Stimulated activated naive CD8-positive, alpha-beta T cell treated with anti-CD3 and anti-CD28 coated beads, Interleukin-15, Interleukin-2, amounts not matched to agents 100 ng/mL and 50 ng/mL, for 24 hours (primary cell): ENCODE measurements at regions not wholly inside any gene's neighbourhood (a gene's known extent, or its start where the extent isn't known, plus 50 kb on each side); places are given as distances from the start of the nearest gene placed in this dataset.
A peak's percentile ranks its signal among the peaks of the same experiment; 100 is the strongest.

ENCODE experiments used
- H3K27ac Mint-ChIP-seq: one replicate; pipeline ENCODE4 v1.8.0; 2021; ENCODE audit warnings: mild to moderate bottlenecking, mixed read lengths
- H3K27me3 Mint-ChIP-seq: one replicate; pipeline ENCODE4 v1.8.0; 2021; ENCODE audit warnings: mixed read lengths
- H3K36me3 Mint-ChIP-seq: one replicate; pipeline ENCODE4 v1.8.0; 2021; ENCODE audit warnings: low read depth, mixed read lengths
- H3K4me1 Mint-ChIP-seq: one replicate; pipeline ENCODE4 v1.8.0; 2021; ENCODE audit warnings: low read depth, mixed read lengths
- H3K4me3 Mint-ChIP-seq: one replicate; pipeline ENCODE4 v1.8.0; 2021; ENCODE audit warnings: mild to moderate bottlenecking, mixed read lengths
- H3K9me3 Mint-ChIP-seq: one replicate; pipeline ENCODE4 v1.8.0; 2021; ENCODE audit warnings: mixed read lengths

- no peak overlapping the region for H3K27ac Mint-ChIP-seq
- H3K27me3 Mint-ChIP-seq, result peaks cover 12% of the 10 kb centered on the region
- H3K9me3 Mint-ChIP-seq, result peaks cover 4% of the 10 kb centered on the region
- H3K36me3 Mint-ChIP-seq, result no peaks in the 10 kb centered on the region
- H3K4me3 Mint-ChIP-seq, result peak overlapping the region; percentile 36
- H3K4me1 Mint-ChIP-seq, result peaks cover 11% of the 10 kb centered on the region
Observed at GRCh38 chr10:44309939-44310761, 74.7 kb downstream of the CXCL12 start.

- no peak overlapping the region for H3K27ac Mint-ChIP-seq
- peaks cover 4% of the 10 kb centered on the region for H3K9me3 Mint-ChIP-seq
- H3K4me3 Mint-ChIP-seq, result no peak overlapping the region
- H3K27me3 Mint-ChIP-seq, result peaks cover 12% of the 10 kb centered on the region
- peaks cover 11% of the 10 kb centered on the region for H3K4me1 Mint-ChIP-seq
- H3K36me3 Mint-ChIP-seq, result no peaks in the 10 kb centered on the region
Observed at GRCh38 chr10:44309361-44309760, 75.5 kb downstream of the CXCL12 start.

GRCh38 chr10:44308935-44309334, 76.0 kb downstream of the CXCL12 start:
- no peak overlapping the region for H3K4me3 Mint-ChIP-seq
- H3K27ac Mint-ChIP-seq, result no peak overlapping the region
- H3K36me3 Mint-ChIP-seq, result no peaks in the 10 kb centered on the region
- peaks cover 4% of the 10 kb centered on the region for H3K9me3 Mint-ChIP-seq
- H3K27me3 Mint-ChIP-seq, result peaks cover 14% of the 10 kb centered on the region
- peaks cover 11% of the 10 kb centered on the region for H3K4me1 Mint-ChIP-seq

GRCh38 chr10:44307691-44308090, 77.2 kb downstream of the CXCL12 start:
- Mint-ChIP-seq H3K36me3 (no peaks in the 10 kb centered on the region), H3K4me1 (peaks cover 11% of the 10 kb centered on the region), H3K27me3 (peaks cover 16% of the 10 kb centered on the region), H3K9me3 (peaks cover 9% of the 10 kb centered on the region), H3K4me3 (no peak overlapping the region), H3K27ac (no peak overlapping the region)

- peaks cover 10% of the 10 kb centered on the region for H3K9me3 Mint-ChIP-seq
- H3K36me3 Mint-ChIP-seq, result no peaks in the 10 kb centered on the region
- peaks cover 11% of the 10 kb centered on the region for H3K27me3 Mint-ChIP-seq
- peaks cover 10% of the 10 kb centered on the region for H3K4me1 Mint-ChIP-seq
- no peak overlapping the region for H3K4me3 Mint-ChIP-seq
- no peak overlapping the region for H3K27ac Mint-ChIP-seq
Observed at GRCh38 chr10:44306762-44307161, 78.1 kb downstream of the CXCL12 start.

- peaks cover 6% of the 10 kb centered on the region for H3K27me3 Mint-ChIP-seq
- no peaks in the 10 kb centered on the region for H3K36me3 Mint-ChIP-seq
- H3K9me3 Mint-ChIP-seq, result peaks cover 10% of the 10 kb centered on the region
- no peak overlapping the region for H3K4me3 Mint-ChIP-seq
- H3K27ac Mint-ChIP-seq, result no peak overlapping the region
- H3K4me1 Mint-ChIP-seq, result peaks cover 5% of the 10 kb centered on the region
Observed at GRCh38 chr10:44306147-44306710, 78.7 kb downstream of the CXCL12 start.

GRCh38 chr10:44301781-44302355, 83.0 kb downstream of the CXCL12 start:
- Mint-ChIP-seq H3K36me3 (no peaks in the 10 kb centered on the region), H3K27me3 (peaks cover 4% of the 10 kb centered on the region), H3K4me3 (no peak overlapping the region), H3K9me3 (peaks cover 10% of the 10 kb centered on the region), H3K27ac (no peak overlapping the region), H3K4me1 (no peaks in the 10 kb centered on the region)

- Mint-ChIP-seq H3K27ac (no peak overlapping the region), H3K36me3 (no peaks in the 10 kb centered on the region), H3K9me3 (peaks cover 6% of the 10 kb centered on the region), H3K27me3 (peaks cover 8% of the 10 kb centered on the region), H3K4me3 (no peak overlapping the region), H3K4me1 (no peaks in the 10 kb centered on the region)
Observed at GRCh38 chr10:44300666-44301649, 83.9 kb downstream of the CXCL12 start.

- Mint-ChIP-seq H3K27me3 (peaks cover 4% of the 10 kb centered on the region), H3K4me3 (no peak overlapping the region), H3K4me1 (no peaks in the 10 kb centered on the region), H3K27ac (no peak overlapping the region), H3K9me3 (peaks cover 6% of the 10 kb centered on the region), H3K36me3 (no peaks in the 10 kb centered on the region)
Observed at GRCh38 chr10:44298713-44299112, 86.2 kb downstream of the CXCL12 start.

- no peak overlapping the region for H3K4me3 Mint-ChIP-seq
- no peaks in the 10 kb centered on the region for H3K36me3 Mint-ChIP-seq
- no peak overlapping the region for H3K27ac Mint-ChIP-seq
- peaks cover 4% of the 10 kb centered on the region for H3K9me3 Mint-ChIP-seq
- H3K4me1 Mint-ChIP-seq, result no peaks in the 10 kb centered on the region
- peaks cover 4% of the 10 kb centered on the region for H3K27me3 Mint-ChIP-seq
Observed at GRCh38 chr10:44297963-44298362, 86.9 kb downstream of the CXCL12 start.

- no peaks in the 10 kb centered on the region for H3K9me3 Mint-ChIP-seq
- no peaks in the 10 kb centered on the region for H3K4me1 Mint-ChIP-seq
- H3K27me3 Mint-ChIP-seq, result peaks cover 21% of the 10 kb centered on the region
- H3K36me3 Mint-ChIP-seq, result no peaks in the 10 kb centered on the region
- H3K27ac Mint-ChIP-seq, result no peak overlapping the region
- no peak overlapping the region for H3K4me3 Mint-ChIP-seq
Observed at GRCh38 chr10:44295644-44296241, 89.2 kb downstream of the CXCL12 start.

GRCh38 chr10:44294726-44295412, 90.0 kb downstream of the CXCL12 start:
- Mint-ChIP-seq H3K4me1 (no peaks in the 10 kb centered on the region), H3K9me3 (no peaks in the 10 kb centered on the region), H3K27ac (no peak overlapping the region), H3K27me3 (peaks cover 22% of the 10 kb centered on the region), H3K36me3 (no peaks in the 10 kb centered on the region), H3K4me3 (no peak overlapping the region)

- peaks cover 28% of the 10 kb centered on the region for H3K27me3 Mint-ChIP-seq
- no peaks in the 10 kb centered on the region for H3K4me1 Mint-ChIP-seq
- no peaks in the 10 kb centered on the region for H3K36me3 Mint-ChIP-seq
- no peak overlapping the region for H3K4me3 Mint-ChIP-seq
- H3K9me3 Mint-ChIP-seq, result no peaks in the 10 kb centered on the region
- no peak overlapping the region for H3K27ac Mint-ChIP-seq
Observed at GRCh38 chr10:44293842-44294241, 91.1 kb downstream of the CXCL12 start.

- no peak overlapping the region for H3K27ac Mint-ChIP-seq
Observed at GRCh38 chr10:44293306-44293778, 91.6 kb downstream of the CXCL12 start.

More at GRCh38 chr10:44293306-44293778, 91.6 kb downstream of the CXCL12 start:
- H3K36me3 Mint-ChIP-seq, result no peaks in the 10 kb centered on the region
- H3K27me3 Mint-ChIP-seq, result peaks cover 29% of the 10 kb centered on the region
- no peak overlapping the region for H3K4me3 Mint-ChIP-seq
- H3K9me3 Mint-ChIP-seq, result no peaks in the 10 kb centered on the region
- H3K4me1 Mint-ChIP-seq, result no peaks in the 10 kb centered on the region
